ENCODE measurements at regions not wholly inside any gene's neighbourhood (a gene's known extent, or its start where the extent isn't known, plus 50 kb on each side); places are given as distances from the start of the nearest gene placed in this dataset.
A peak's percentile ranks its signal among the peaks of the same experiment; 100 is the strongest.

GRCh38 chr16:85557083-85557970 lies 55.8 kb upstream of the GSE1 start (continued):
- TF ChIP-seq AHDC1 (CRISPR knock-in tag; IDR thresholded peaks at IDR 0.05; ENCODE audit: borderline replicate concordance) (no peak), FOXP4 (CRISPR knock-in tag; IDR thresholded peaks at IDR 0.05) (no peak), KLF11 (CRISPR knock-in tag; IDR thresholded peaks at IDR 0.05) (no peak), HIC2 (CRISPR knock-in tag; IDR thresholded peaks at IDR 0.05; ENCODE audit: low read depth) (no peak; the same call in 1 of the 2 replicates), PBX2 (CRISPR knock-in tag; IDR thresholded peaks at IDR 0.05) (no peak), ZNF766 (CRISPR knock-in tag; IDR thresholded peaks at IDR 0.05; ENCODE audit: borderline replicate concordance) (no peak), ZNF138 (CRISPR knock-in tag; IDR thresholded peaks at IDR 0.05; ENCODE audit: low read depth) (no peak), BHLHE40 (IDR thresholded peaks at IDR 0.05; ENCODE audit: low read length) (no peak), EED (CRISPR knock-in tag; IDR thresholded peaks at IDR 0.05) (no peak), MYC (CRISPR knock-in tag; IDR thresholded peaks at IDR 0.05; ENCODE audit: borderline replicate concordance) (peak; percentile 48; the same call in 1 of the 2 replicates), MEIS2 (CRISPR knock-in tag; IDR thresholded peaks at IDR 0.05) (no peak), ZNF432 (CRISPR knock-in tag; IDR thresholded peaks at IDR 0.05; ENCODE audit: borderline replicate concordance) (no peak), ZNF350 (CRISPR knock-in tag; IDR thresholded peaks at IDR 0.05; ENCODE audit: borderline replicate concordance, low read depth) (no peak), MAZ (IDR thresholded peaks at IDR 0.05; ENCODE audit: borderline replicate concordance, low read depth, low read length) (no peak), MAZ (CRISPR knock-in tag; IDR thresholded peaks at IDR 0.05; ENCODE audit: low read depth) (no peak), ZNF775 (CRISPR knock-in tag; IDR thresholded peaks at IDR 0.05; ENCODE audit: borderline replicate concordance) (no peak), CCAR2 (optimal IDR thresholded peaks at IDR 0.05; ENCODE audit: low read depth, low read length) (no peak)
